A673 (cell line): ENCODE measurements at regions not wholly inside any gene's neighbourhood (a gene's known extent, or its start where the extent isn't known, plus 50 kb on each side); places are given as distances from the start of the nearest gene placed in this dataset.

Experiments
- EZH2 ChIP-seq: fragments of 200-600 bp; sonication (generic); IDR thresholded peaks from 2 replicates; pipeline ENCODE4 v1.6.1; 2017; ENCODE audit warnings: borderline replicate concordance, low read depth, mild to moderate bottlenecking, mixed read lengths, antibody characterized with exemption, low read length; ENCODE audit not compliant: poor library complexity, severe bottlenecking
- TF ChIP-seq, protein P1 (sequence below): fragments of 300-800, 200-600 bp; sonication (generic); conservative IDR thresholded peaks from 2 replicates; pipeline ENCODE4 v1.5.1; 2017; ENCODE audit warnings: low read depth, mild to moderate bottlenecking, antibody characterized with exemption, low read length, moderate library complexity, mixed read lengths

DNA sequence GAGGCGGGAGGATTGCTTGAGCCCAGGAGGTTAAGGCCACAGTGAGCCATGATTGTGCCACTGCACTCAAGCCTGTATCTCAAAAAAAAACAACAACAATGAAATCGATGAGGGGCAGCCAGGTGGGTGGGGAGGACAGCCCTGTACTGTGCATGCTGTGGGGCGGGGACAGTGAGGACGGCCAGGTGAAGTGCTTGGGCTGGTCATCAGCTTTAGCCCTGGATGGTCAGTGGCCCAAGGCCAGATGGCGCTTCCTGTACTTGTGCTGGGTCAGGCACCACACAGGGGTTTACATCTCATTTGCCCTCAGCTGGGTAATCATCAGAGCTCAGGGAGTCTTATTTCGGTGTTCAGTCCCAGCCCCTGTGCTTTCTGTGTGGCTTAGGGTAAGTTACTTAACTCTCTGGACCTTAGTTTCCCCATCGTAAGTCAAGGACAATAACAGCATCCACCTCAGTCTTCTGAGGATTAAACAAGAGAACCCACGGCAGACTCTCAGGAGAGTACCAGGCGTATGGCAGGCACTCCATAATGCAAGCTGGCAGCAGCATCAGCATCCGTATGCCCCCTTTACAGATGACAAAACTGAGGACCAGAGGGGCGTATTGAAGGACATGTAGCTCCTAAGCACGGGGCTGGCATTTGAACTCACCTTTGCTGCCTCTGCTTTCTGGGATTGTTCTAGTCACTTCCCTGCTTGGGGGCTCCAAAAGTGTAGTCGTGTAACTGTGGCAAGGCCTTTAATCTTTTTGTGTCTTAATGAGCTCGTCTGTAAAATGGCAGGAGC is 71.9 kb downstream of the SLC25A47 start:
- TF ChIP-seq, protein P1, sequence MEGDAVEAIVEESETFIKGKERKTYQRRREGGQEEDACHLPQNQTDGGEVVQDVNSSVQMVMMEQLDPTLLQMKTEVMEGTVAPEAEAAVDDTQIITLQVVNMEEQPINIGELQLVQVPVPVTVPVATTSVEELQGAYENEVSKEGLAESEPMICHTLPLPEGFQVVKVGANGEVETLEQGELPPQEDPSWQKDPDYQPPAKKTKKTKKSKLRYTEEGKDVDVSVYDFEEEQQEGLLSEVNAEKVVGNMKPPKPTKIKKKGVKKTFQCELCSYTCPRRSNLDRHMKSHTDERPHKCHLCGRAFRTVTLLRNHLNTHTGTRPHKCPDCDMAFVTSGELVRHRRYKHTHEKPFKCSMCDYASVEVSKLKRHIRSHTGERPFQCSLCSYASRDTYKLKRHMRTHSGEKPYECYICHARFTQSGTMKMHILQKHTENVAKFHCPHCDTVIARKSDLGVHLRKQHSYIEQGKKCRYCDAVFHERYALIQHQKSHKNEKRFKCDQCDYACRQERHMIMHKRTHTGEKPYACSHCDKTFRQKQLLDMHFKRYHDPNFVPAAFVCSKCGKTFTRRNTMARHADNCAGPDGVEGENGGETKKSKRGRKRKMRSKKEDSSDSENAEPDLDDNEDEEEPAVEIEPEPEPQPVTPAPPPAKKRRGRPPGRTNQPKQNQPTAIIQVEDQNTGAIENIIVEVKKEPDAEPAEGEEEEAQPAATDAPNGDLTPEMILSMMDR: no peak
- TF ChIP-seq EZH2: no peak
